HEK293 (cell line): ENCODE measurements at regions not wholly inside any gene's neighbourhood (a gene's known extent, or its start where the extent isn't known, plus 50 kb on each side); places are given as distances from the start of the nearest gene placed in this dataset.

ENCODE experiments used
- CTCF ChIA-PET: fragments of 350-600 bp; formaldehyde crosslinking; extraction: SDS; loops from one replicate; lab custom pipeline; 2021; ENCODE audit warnings: antibody characterized with exemption; lab: Yijun Ruan, JAX
- POLR2A ChIA-PET: fragments of 300-600 bp; formaldehyde crosslinking; extraction: SDS; loops from one replicate; lab custom pipeline; 2020; ENCODE audit warnings: antibody characterized with exemption, inconsistent platforms; lab: Yijun Ruan, JAX
- H3K27ac ChIP-seq: fragments of 200-500 bp; sonication (Bioruptor generic); 2 replicates; pipeline ENCODE4 v1.5.1; 2014; ENCODE audit warnings: low read depth, low read length, control low read depth, inconsistent platforms; ENCODE audit errors: extremely low read depth
- H3K36me3 ChIP-seq, 2 experiments: fragments of 200-500 bp in 1 of 2; sonication (Bioruptor generic) in 1 of 2; 1 replicate in 1 of 2; 2 replicates in 1 of 2; pipeline ENCODE4 v1.5.1; 2014 to 2017; ENCODE audit warnings: inconsistent platforms in 2 of 2, low read length in 2 of 2; ENCODE audit not compliant: control insufficient read depth in 2 of 2, insufficient read depth in 1 of 2
- H3K4me1 ChIP-seq: fragments of 200-500 bp; sonication (Bioruptor generic); 2 replicates; pipeline ENCODE4 v1.5.1; 2014; ENCODE audit warnings: mild to moderate bottlenecking, low read length, inconsistent platforms; ENCODE audit not compliant: control insufficient read depth, insufficient read depth
- H3K4me3 ChIP-seq: 2 replicates; pipeline ENCODE4 v1.5.1; 2011; ENCODE audit warnings: low read depth, mild to moderate bottlenecking, control low read depth, low read length, moderate library complexity
- H3K9me3 ChIP-seq: fragments of 200-500 bp; sonication (Bioruptor generic); 2 replicates; pipeline ENCODE4 v1.5.1; 2014; ENCODE audit warnings: low read depth, low read length, inconsistent platforms; ENCODE audit not compliant: control insufficient read depth, insufficient read depth
- GLI4 ChIP-seq: fragments of 450-650 bp; formaldehyde crosslinking; IDR thresholded peaks from 2 replicates; pipeline ENCODE4 v1.5.1; 2016; ENCODE audit warnings: missing biosample characterization, missing genetic modification characterization
- HOXA7 ChIP-seq: sonication (generic); formaldehyde crosslinking; IDR thresholded peaks from 2 replicates; pipeline ENCODE4 v1.8.1; 2022; ENCODE audit warnings: missing genetic modification reagents, borderline replicate concordance
- KLF9 ChIP-seq: fragments of 450-650 bp; formaldehyde crosslinking; IDR thresholded peaks from 2 replicates; pipeline ENCODE4 v1.5.1; 2016; ENCODE audit warnings: missing biosample characterization, missing genetic modification characterization, low read depth
- PRDM1 ChIP-seq: fragments of 450-650 bp; formaldehyde crosslinking; IDR thresholded peaks from 2 replicates; pipeline ENCODE4; 2016; ENCODE audit warnings: missing biosample characterization, missing genetic modification characterization
- SCRT1 ChIP-seq: fragments of 450-650 bp; formaldehyde crosslinking; IDR thresholded peaks from 2 replicates; pipeline ENCODE4 v1.5.1; 2016; ENCODE audit warnings: missing biosample characterization, missing genetic modification characterization, borderline replicate concordance
- SCRT2 ChIP-seq: fragments of 450-650 bp; formaldehyde crosslinking; IDR thresholded peaks from 2 replicates; pipeline ENCODE4 v1.5.1; 2016; ENCODE audit warnings: missing biosample characterization, missing genetic modification characterization
- SP7 ChIP-seq: fragments of 450-650 bp; formaldehyde crosslinking; IDR thresholded peaks from 2 replicates; pipeline ENCODE4 v1.5.1; 2016; ENCODE audit warnings: missing biosample characterization, missing genetic modification characterization
- ZEB2 ChIP-seq: fragments of 450-650 bp; formaldehyde crosslinking; IDR thresholded peaks from 2 replicates; pipeline ENCODE4 v1.5.1; 2016; ENCODE audit warnings: missing biosample characterization, missing genetic modification characterization
- ZNF23 ChIP-seq: fragments of 450-650 bp; formaldehyde crosslinking; IDR thresholded peaks from 2 replicates; pipeline ENCODE4 v1.5.1; 2016; ENCODE audit warnings: missing biosample characterization, missing genetic modification characterization, borderline replicate concordance
- ZNF558 ChIP-seq: fragments of 450-650 bp; formaldehyde crosslinking; IDR thresholded peaks from 2 replicates; pipeline ENCODE4 v1.5.1; 2016; ENCODE audit warnings: missing biosample characterization, missing genetic modification characterization
- ZNF561 ChIP-seq: fragments of 450-650 bp; IDR thresholded peaks from 2 replicates; pipeline ENCODE4 v1.5.1; 2018; ENCODE audit warnings: missing biosample characterization, missing genetic modification characterization, borderline replicate concordance
- ZNF596 ChIP-seq: fragments of 450-650 bp; IDR thresholded peaks from 2 replicates; pipeline ENCODE4 v1.5.0; 2018; ENCODE audit warnings: missing biosample characterization, mild to moderate bottlenecking, missing genetic modification characterization, moderate library complexity
- ZNF629 ChIP-seq: fragments of 450-650 bp; formaldehyde crosslinking; IDR thresholded peaks from 2 replicates; pipeline ENCODE4 v1.5.1; 2017; ENCODE audit warnings: missing biosample characterization, missing genetic modification characterization
- ZNF639 ChIP-seq: fragments of 450-650 bp; formaldehyde crosslinking; IDR thresholded peaks from 2 replicates; pipeline ENCODE4 v1.5.1; 2016; ENCODE audit warnings: missing biosample characterization, missing genetic modification characterization
- ZNF792 ChIP-seq: fragments of 450-650 bp; formaldehyde crosslinking; IDR thresholded peaks from 2 replicates; pipeline ENCODE4 v1.5.1; 2016; ENCODE audit warnings: missing biosample characterization, missing genetic modification characterization
- ZNF843 ChIP-seq: fragments of 450-650 bp; formaldehyde crosslinking; IDR thresholded peaks from 2 replicates; pipeline ENCODE4 v1.5.1; 2016; ENCODE audit warnings: missing biosample characterization, missing genetic modification characterization
- TF ChIP-seq, protein P1 (sequence below): fragments of 450-650 bp; formaldehyde crosslinking; IDR thresholded peaks from 2 replicates; pipeline ENCODE4 v1.5.1; 2016; ENCODE audit warnings: missing biosample characterization, missing genetic modification characterization

GRCh38 chr14:89616852-89617341 is 199.9 kb upstream of the FOXN3 start:
- TF ChIP-seq SCRT2 (peak; percentile 80), SCRT1 (0 out of 2 replicates have a peak, but pooled peaks have one; percentile 17), GLI4 (tag by site-specific recombination) (no peak), SP7 (tag by site-specific recombination) (no peak)
- TF ChIP-seq, all 188 proteins: peak for 2
- ChIA-PET CTCF (interaction anchor here (0.6 kb wide), 2 partner anchors 37 to 1126 kb away, joined by 3 read pairs; no protein-coding TSS in a partner anchor), POLR2A (no interaction called here)
- no peaks in the 10 kb centered on the region for H3K36me3 ChIP-seq
- 0 out of 2 replicates have a peak overlapping the region, but pooled peaks have one; percentile 14 for H3K27ac ChIP-seq
- peaks cover 17% of the 10 kb centered on the region for H3K4me1 ChIP-seq
- no peaks in the 10 kb centered on the region for H3K9me3 ChIP-seq
- H3K4me3 ChIP-seq: no peak overlapping the region

DNA sequence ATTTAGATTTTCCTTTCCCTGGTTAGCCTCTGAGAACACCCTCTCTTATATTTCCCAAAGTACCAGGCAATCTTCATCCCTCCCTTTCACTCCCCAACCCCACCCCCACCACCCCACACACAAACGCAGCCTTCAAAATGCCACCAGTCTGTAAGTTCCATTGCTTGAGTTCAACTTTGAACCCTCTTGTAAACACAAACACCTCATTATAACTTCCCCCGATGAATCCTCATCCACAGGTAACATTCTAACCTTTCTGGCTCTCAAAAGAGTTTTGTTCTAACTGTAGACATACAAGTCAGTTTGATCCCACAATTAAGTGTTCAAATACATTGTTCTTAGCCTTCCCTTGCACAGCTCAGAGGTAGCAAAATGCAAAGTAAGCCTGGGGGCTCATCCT is 199.4 kb upstream of the FOXN3 start:
- TF ChIP-seq ZNF558 (no peak), ZEB2 (tag by site-specific recombination) (no peak), ZNF23 (no peak), ZNF596 (no peak), KLF9 (tag by site-specific recombination) (no peak), PRDM1 (tag by site-specific recombination) (no peak), ZNF639 (tag by site-specific recombination) (no peak), ZNF561 (no peak), ZNF792 (no peak), ZNF629 (tag by site-specific recombination) (no peak)
- TF ChIP-seq, protein P1, sequence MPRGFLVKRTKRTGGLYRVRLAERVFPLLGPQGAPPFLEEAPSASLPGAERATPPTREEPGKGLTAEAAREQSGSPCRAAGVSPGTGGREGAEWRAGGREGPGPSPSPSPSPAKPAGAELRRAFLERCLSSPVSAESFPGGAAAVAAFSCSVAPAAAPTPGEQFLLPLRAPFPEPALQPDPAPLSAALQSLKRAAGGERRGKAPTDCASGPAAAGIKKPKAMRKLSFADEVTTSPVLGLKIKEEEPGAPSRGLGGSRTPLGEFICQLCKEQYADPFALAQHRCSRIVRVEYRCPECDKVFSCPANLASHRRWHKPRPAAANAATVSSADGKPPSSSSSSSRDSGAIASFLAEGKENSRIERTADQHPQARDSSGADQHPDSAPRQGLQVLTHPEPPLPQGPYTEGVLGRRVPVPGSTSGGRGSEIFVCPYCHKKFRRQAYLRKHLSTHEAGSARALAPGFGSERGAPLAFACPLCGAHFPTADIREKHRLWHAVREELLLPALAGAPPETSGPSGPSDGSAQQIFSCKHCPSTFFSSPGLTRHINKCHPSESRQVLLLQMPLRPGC (tag by site-specific recombination): no peak
- no peak overlapping the region for H3K4me3 ChIP-seq
- 0 out of 2 replicates have a peak overlapping the region, but pooled peaks have one; percentile 14 for H3K27ac ChIP-seq
- POLR2A ChIA-PET: no interaction called here
- H3K9me3 ChIP-seq: no peaks in the 10 kb centered on the region
- H3K4me1 ChIP-seq: peaks cover 17% of the 10 kb centered on the region
- no peaks in the 10 kb centered on the region for H3K36me3 ChIP-seq
- CTCF ChIA-PET: interaction anchor here (0.6 kb wide), 1 partner anchor 592 kb away, joined by 3 read pairs; no protein-coding TSS in a partner anchor

DNA sequence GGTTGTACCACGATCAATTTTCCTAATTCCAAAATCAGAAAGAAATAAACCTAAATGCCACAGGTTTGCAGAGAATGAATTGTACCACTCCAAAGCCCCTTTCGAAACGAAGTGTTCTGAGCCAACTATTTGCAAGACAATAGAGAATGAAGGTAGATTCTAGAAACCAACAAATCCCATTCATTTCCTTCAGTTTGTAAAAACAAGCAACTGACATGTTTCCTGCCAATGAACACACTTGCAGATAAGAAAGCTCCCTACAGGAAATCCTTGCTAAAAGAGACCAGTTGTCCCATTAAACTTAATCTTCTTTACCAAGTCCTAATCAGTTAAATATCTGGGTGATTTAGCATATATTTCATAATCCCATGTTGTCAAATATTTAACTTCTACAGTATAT is 198.4 kb upstream of the FOXN3 start:
- Histone ChIP-seq H3K4me1 (peaks cover 17% of the 10 kb centered on the region), H3K4me3 (no peak overlapping the region), H3K36me3 (no peaks in the 10 kb centered on the region), H3K9me3 (no peaks in the 10 kb centered on the region), H3K27ac (no peak overlapping the region)
- ChIA-PET POLR2A (no interaction called here), CTCF (interaction anchor here (0.5 to 0.7 kb wide), 2 partner anchors 45 to 317 kb away, joined by 3 read pairs; no protein-coding TSS in a partner anchor)
- TF ChIP-seq ZNF843 (tag by site-specific recombination) (no peak), HOXA7 (CRISPR knock-in tag) (no peak)
